PC-9 (cell line): ENCODE measurements at regions not wholly inside any gene's neighbourhood (a gene's known extent, or its start where the extent isn't known, plus 50 kb on each side); places are given as distances from the start of the nearest gene placed in this dataset.
"Not testable (repeated sequence)": the region's sequence is repeated elsewhere in the genome, so short reads cannot be mapped to it uniquely, and the experiment has no call there.

Source experiments
- CTCF ChIP-seq: fragments of 200-600 bp; sonication (generic); conservative IDR thresholded peaks from 2 replicates; pipeline ENCODE4 v1.6.1; 2017; ENCODE audit warnings: mixed run types, antibody characterized with exemption, mild to moderate bottlenecking, moderate library complexity
- EZH2 ChIP-seq: fragments of 200-600 bp; sonication (generic); IDR thresholded peaks from 2 replicates; pipeline ENCODE4 v1.8.0; 2017; ENCODE audit warnings: antibody characterized with exemption, low read depth

GRCh38 chr10:117629717-117630116 lies 87.2 kb downstream of the EMX2 start:
- TF ChIP-seq CTCF, EZH2: not testable (repeated sequence)
